Liver (tissue), 8 donors: ENCODE measurements at regions not wholly inside any gene's neighbourhood (a gene's known extent, or its start where the extent isn't known, plus 50 kb on each side); places are given as distances from the start of the nearest gene placed in this dataset.

Experiments used
- DNase-seq: peaks from one replicate; pipeline ENCODE4 v3.0.0-alpha.2; 2017; ENCODE audit warnings: low spot score
- H3K27ac ChIP-seq, 2 donors: one replicate each; pipeline ENCODE4 v1.7.0; 2013; ENCODE audit warnings: inconsistent platforms in 2 of 2, low read length in 2 of 2, control low read depth in 1 of 2, low read depth in 1 of 2, mild to moderate bottlenecking in 1 of 2
- H3K27me3 ChIP-seq, 4 donors: one replicate each; pipeline versions ENCODE4 v1.6.1 to v1.7.0; 2013; ENCODE audit warnings: low read length in 3 of 4, inconsistent platforms in 1 of 4, mild to moderate bottlenecking in 1 of 4, moderate library complexity in 1 of 4; ENCODE audit not compliant: control insufficient read depth in 4 of 4, insufficient read depth in 4 of 4
- H3K36me3 ChIP-seq, 4 donors: one replicate each; pipeline versions ENCODE4 v1.6.1 to v1.7.0; 2013; ENCODE audit warnings: low read length in 3 of 4, mild to moderate bottlenecking in 3 of 4, low read depth in 1 of 4, moderate library complexity in 1 of 4; ENCODE audit not compliant: control insufficient read depth in 4 of 4, insufficient read depth in 3 of 4
- H3K4me1 ChIP-seq, 4 donors: one replicate each; pipeline versions ENCODE4 v1.6.1 to v1.7.0; 2013; ENCODE audit warnings: low read length in 3 of 4, mild to moderate bottlenecking in 3 of 4, moderate library complexity in 1 of 4; ENCODE audit not compliant: control insufficient read depth in 4 of 4, insufficient read depth in 4 of 4
- H3K4me3 ChIP-seq, 3 donors: one replicate each; pipeline versions ENCODE4 v1.6.1 to v1.7.0; 2013; ENCODE audit warnings: low read length in 3 of 3, control low read depth in 1 of 3, low read depth in 1 of 3, mild to moderate bottlenecking in 1 of 3
- H3K9ac ChIP-seq, 2 donors: one replicate each; pipeline ENCODE4 v1.7.0; 2013; ENCODE audit warnings: low read length in 2 of 2, mild to moderate bottlenecking in 2 of 2, moderate library complexity in 2 of 2, control low read depth in 1 of 2, low read depth in 1 of 2
- H3K9me3 ChIP-seq, 4 donors: one replicate each; pipeline versions ENCODE4 v1.6.1 to v1.7.0; 2013; ENCODE audit warnings: low read length in 3 of 4; ENCODE audit not compliant: control insufficient read depth in 4 of 4
- EGR1 ChIP-seq, 2 donors: IDR thresholded peaks; 2 replicates each; pipeline ENCODE4 v1.6.1; 2016 to 2018; ENCODE audit warnings: antibody characterized with exemption in 2 of 2, low read depth in 2 of 2
- FOXA1 ChIP-seq: IDR thresholded peaks from 2 replicates; pipeline ENCODE4 v1.6.1; 2016; ENCODE audit warnings: antibody characterized with exemption
- FOXA2 ChIP-seq: IDR thresholded peaks from 2 replicates; pipeline ENCODE4 v1.6.1; 2016; ENCODE audit warnings: antibody characterized with exemption
- GABPA ChIP-seq, 2 donors: IDR thresholded peaks in 1 of 2; conservative IDR thresholded peaks in 1 of 2; 2 replicates each; pipeline ENCODE4 v1.6.1; 2016; ENCODE audit warnings: antibody characterized with exemption in 2 of 2, mild to moderate bottlenecking in 1 of 2, moderate library complexity in 1 of 2
- HNF4A ChIP-seq, 2 donors: conservative IDR thresholded peaks; 2 replicates each; pipeline ENCODE4 v1.6.1; 2016; ENCODE audit warnings: antibody characterized with exemption in 2 of 2, mild to moderate bottlenecking in 2 of 2
- HNF4G ChIP-seq: IDR thresholded peaks from 2 replicates; pipeline ENCODE4 v1.6.1; 2016; ENCODE audit warnings: antibody characterized with exemption
- JUND ChIP-seq, 2 donors: IDR thresholded peaks; 2 replicates each; pipeline ENCODE4 v1.6.1; 2016; ENCODE audit warnings: antibody characterized with exemption in 2 of 2
- NR2F2 ChIP-seq: IDR thresholded peaks from 2 replicates; pipeline ENCODE4 v1.6.1; 2016; ENCODE audit warnings: antibody characterized with exemption
- RAD21 ChIP-seq, 2 donors: IDR thresholded peaks; 2 replicates each; pipeline ENCODE4 v1.6.1; 2016; ENCODE audit warnings: antibody characterized with exemption in 2 of 2, mild to moderate bottlenecking in 2 of 2
- RXRA ChIP-seq, 2 donors: IDR thresholded peaks; 2 replicates each; pipeline ENCODE4 v1.6.1; 2017 to 2018; ENCODE audit warnings: antibody characterized with exemption in 2 of 2, mild to moderate bottlenecking in 1 of 2
- SP1 ChIP-seq: IDR thresholded peaks from 2 replicates; pipeline ENCODE4 v1.6.1; 2018; ENCODE audit warnings: antibody characterized with exemption, mild to moderate bottlenecking
- TAF1 ChIP-seq: conservative IDR thresholded peaks from 2 replicates; pipeline ENCODE4 v1.6.1; 2016; ENCODE audit warnings: antibody characterized with exemption, mild to moderate bottlenecking
- YY1 ChIP-seq: IDR thresholded peaks from 2 replicates; pipeline ENCODE4 v1.6.1; 2016; ENCODE audit warnings: antibody characterized with exemption, mild to moderate bottlenecking
- WGBS: extraction: QIAGEN DNeasy Blood & Tissue Kit; methylation state at CpG from one replicate; pipeline ENCODE4 v1.1.7; 2013; 5-methylcytosine and 5-hydroxymethylcytosine counted together
- TF ChIP-seq, protein P1 (sequence below): fragments of 150-350 bp; IDR thresholded peaks from 2 replicates; pipeline ENCODE4 v1.5.1; 2017; ENCODE audit warnings: improper control_type of control experiment, low read depth, low read length; ENCODE audit not compliant: missing input control
- TF ChIP-seq, protein P2 (sequence below): IDR thresholded peaks from 2 replicates; pipeline ENCODE4 v1.6.1; 2016; ENCODE audit warnings: antibody characterized with exemption
- TF ChIP-seq, protein P3 (sequence below): IDR thresholded peaks from 2 replicates; pipeline ENCODE4 v1.6.1; 2016; ENCODE audit warnings: antibody characterized with exemption
- TF ChIP-seq, protein P4 (sequence below): IDR thresholded peaks from 2 replicates; pipeline ENCODE4 v1.6.1; 2016; ENCODE audit warnings: antibody characterized with exemption, mild to moderate bottlenecking
- donor health status: healthy.
- donor health status: healthy.
- donor health status: healthy.
- donor health status: healthy.
- donor health status: healthy.

DNA sequence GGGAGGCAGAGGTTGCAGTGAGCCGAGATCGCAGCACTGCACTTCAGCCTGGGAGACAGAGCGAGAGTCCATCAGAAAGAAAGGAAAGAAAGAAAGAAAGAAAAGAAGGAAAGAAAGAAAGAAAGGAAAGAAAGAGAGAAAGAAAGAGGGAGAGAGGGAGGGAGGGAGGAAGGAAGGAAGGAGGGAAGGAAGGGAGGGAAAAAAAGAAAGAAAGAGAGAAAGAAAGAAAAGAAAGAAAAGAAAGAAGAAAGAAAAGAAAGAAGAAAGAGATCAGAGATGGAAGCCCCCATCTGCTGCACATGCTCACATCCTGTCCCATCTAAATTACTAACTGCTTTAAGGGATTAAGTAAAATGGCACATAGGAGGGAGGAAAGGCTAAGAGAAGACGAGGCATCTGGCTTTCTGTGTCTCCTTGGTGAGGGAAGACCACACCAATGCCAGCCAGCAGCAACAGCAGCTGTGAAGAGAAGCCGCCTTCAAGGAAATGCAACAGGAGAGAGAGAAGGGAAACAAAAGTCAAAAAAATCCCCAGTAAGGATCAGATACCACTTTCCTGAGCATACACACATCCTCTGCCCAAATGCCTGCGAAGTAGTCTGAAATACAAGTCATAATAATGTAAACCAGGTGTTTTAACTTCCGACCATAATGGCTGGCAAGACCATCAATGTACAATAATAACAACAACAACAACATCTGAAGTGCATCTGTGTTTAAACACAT is 300.2 kb upstream of the JARID2 start:
- WGBS, result 87% methylated on average over 7 of the region's 7 CpGs

DNA sequence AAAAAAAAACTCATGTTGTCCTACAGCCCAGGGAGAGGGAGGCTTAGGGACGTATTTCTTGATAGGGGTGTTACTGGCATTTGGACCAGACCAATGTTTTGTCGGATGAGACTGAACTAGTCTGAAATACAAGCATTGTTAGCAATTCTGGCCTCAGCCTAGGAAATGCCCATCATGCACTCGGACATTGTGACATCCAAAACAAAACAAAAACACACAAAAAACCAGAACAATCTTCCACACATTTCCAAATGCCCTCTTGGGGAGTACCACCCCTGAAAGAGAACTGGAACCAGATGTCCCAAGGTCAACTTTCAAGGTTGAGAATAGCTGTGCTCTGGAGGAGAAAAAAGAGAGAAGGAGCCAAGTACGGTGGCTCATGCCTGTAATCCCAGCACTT is 299.1 kb upstream of the JARID2 start:
- no peaks in the 10 kb centered on the region for H3K9me3 ChIP-seq
- H3K4me1 ChIP-seq, result no peaks in the 10 kb centered on the region
- no peaks in the 10 kb centered on the region for H3K36me3 ChIP-seq
- WGBS, result 87% methylated on average over 4 of the region's 4 CpGs
- no peak overlapping the region for H3K27ac ChIP-seq
- H3K27me3 ChIP-seq, result no peaks in the 10 kb centered on the region
- DNase-seq, result no peak
- no peak overlapping the region for H3K4me3 ChIP-seq
- no peak for TF ChIP-seq HNF4A (conservative IDR thresholded peaks at IDR 0.05)
- TF ChIP-seq GABPA (IDR thresholded peaks at IDR 0.05 in 1 of 2, conservative IDR thresholded peaks at IDR 0.05 in 1 of 2), result no peak
- TF ChIP-seq EGR1 (IDR thresholded peaks at IDR 0.05; ENCODE audit: low read depth in 2 of 2), result no peak
- no peak for TF ChIP-seq FOXA1
- no peak for TF ChIP-seq NR2F2
- TF ChIP-seq, protein P1, sequence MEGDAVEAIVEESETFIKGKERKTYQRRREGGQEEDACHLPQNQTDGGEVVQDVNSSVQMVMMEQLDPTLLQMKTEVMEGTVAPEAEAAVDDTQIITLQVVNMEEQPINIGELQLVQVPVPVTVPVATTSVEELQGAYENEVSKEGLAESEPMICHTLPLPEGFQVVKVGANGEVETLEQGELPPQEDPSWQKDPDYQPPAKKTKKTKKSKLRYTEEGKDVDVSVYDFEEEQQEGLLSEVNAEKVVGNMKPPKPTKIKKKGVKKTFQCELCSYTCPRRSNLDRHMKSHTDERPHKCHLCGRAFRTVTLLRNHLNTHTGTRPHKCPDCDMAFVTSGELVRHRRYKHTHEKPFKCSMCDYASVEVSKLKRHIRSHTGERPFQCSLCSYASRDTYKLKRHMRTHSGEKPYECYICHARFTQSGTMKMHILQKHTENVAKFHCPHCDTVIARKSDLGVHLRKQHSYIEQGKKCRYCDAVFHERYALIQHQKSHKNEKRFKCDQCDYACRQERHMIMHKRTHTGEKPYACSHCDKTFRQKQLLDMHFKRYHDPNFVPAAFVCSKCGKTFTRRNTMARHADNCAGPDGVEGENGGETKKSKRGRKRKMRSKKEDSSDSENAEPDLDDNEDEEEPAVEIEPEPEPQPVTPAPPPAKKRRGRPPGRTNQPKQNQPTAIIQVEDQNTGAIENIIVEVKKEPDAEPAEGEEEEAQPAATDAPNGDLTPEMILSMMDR, result no peak
- TF ChIP-seq JUND (IDR thresholded peaks at IDR 0.05), result no peak
- TF ChIP-seq RXRA (IDR thresholded peaks at IDR 0.05), result no peak
- TF ChIP-seq FOXA2, result no peak
- no peak overlapping the region for H3K9ac ChIP-seq

More for the DNA sequence above, 300.2 kb upstream of the JARID2 start:
- TF ChIP-seq, protein P2, sequence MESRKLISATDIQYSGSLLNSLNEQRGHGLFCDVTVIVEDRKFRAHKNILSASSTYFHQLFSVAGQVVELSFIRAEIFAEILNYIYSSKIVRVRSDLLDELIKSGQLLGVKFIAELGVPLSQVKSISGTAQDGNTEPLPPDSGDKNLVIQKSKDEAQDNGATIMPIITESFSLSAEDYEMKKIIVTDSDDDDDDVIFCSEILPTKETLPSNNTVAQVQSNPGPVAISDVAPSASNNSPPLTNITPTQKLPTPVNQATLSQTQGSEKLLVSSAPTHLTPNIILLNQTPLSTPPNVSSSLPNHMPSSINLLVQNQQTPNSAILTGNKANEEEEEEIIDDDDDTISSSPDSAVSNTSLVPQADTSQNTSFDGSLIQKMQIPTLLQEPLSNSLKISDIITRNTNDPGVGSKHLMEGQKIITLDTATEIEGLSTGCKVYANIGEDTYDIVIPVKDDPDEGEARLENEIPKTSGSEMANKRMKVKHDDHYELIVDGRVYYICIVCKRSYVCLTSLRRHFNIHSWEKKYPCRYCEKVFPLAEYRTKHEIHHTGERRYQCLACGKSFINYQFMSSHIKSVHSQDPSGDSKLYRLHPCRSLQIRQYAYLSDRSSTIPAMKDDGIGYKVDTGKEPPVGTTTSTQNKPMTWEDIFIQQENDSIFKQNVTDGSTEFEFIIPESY, result no peak
- TF ChIP-seq HNF4G (no peak), TAF1 (no peak), NR2F2 (no peak), YY1 (no peak), GABPA (IDR thresholded peaks at IDR 0.05 in 1 of 2, conservative IDR thresholded peaks at IDR 0.05 in 1 of 2) (no peak), HNF4A (conservative IDR thresholded peaks at IDR 0.05) (no peak), RAD21 (IDR thresholded peaks at IDR 0.05) (no peak), SP1 (no peak), EGR1 (IDR thresholded peaks at IDR 0.05; ENCODE audit: low read depth in 2 of 2) (no peak), FOXA2 (no peak), FOXA1 (no peak), RXRA (IDR thresholded peaks at IDR 0.05) (no peak)
- TF ChIP-seq, protein P3, sequence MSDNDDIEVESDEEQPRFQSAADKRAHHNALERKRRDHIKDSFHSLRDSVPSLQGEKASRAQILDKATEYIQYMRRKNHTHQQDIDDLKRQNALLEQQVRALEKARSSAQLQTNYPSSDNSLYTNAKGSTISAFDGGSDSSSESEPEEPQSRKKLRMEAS, result no peak
- TF ChIP-seq, protein P4, sequence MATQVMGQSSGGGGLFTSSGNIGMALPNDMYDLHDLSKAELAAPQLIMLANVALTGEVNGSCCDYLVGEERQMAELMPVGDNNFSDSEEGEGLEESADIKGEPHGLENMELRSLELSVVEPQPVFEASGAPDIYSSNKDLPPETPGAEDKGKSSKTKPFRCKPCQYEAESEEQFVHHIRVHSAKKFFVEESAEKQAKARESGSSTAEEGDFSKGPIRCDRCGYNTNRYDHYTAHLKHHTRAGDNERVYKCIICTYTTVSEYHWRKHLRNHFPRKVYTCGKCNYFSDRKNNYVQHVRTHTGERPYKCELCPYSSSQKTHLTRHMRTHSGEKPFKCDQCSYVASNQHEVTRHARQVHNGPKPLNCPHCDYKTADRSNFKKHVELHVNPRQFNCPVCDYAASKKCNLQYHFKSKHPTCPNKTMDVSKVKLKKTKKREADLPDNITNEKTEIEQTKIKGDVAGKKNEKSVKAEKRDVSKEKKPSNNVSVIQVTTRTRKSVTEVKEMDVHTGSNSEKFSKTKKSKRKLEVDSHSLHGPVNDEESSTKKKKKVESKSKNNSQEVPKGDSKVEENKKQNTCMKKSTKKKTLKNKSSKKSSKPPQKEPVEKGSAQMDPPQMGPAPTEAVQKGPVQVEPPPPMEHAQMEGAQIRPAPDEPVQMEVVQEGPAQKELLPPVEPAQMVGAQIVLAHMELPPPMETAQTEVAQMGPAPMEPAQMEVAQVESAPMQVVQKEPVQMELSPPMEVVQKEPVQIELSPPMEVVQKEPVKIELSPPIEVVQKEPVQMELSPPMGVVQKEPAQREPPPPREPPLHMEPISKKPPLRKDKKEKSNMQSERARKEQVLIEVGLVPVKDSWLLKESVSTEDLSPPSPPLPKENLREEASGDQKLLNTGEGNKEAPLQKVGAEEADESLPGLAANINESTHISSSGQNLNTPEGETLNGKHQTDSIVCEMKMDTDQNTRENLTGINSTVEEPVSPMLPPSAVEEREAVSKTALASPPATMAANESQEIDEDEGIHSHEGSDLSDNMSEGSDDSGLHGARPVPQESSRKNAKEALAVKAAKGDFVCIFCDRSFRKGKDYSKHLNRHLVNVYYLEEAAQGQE, result no peak
- TF ChIP-seq, protein P1, result no peak
- no peaks in the 10 kb centered on the region for H3K36me3 ChIP-seq
- no peak overlapping the region for H3K4me3 ChIP-seq
- no peaks in the 10 kb centered on the region for H3K27me3 ChIP-seq
- no peak for DNase-seq
- H3K9me3 ChIP-seq, result no peaks in the 10 kb centered on the region
- no peak overlapping the region for H3K9ac ChIP-seq
- H3K4me1 ChIP-seq, result no peaks in the 10 kb centered on the region
- no peak overlapping the region for H3K27ac ChIP-seq
